ENCODE measurements at regions not wholly inside any gene's neighbourhood (a gene's known extent, or its start where the extent isn't known, plus 50 kb on each side); places are given as distances from the start of the nearest gene placed in this dataset.

- peaks cover 0 to 17% (median 4%) of the 10 kb centered on the region in 6 donors for H3K9me3 Mint-ChIP-seq
- no peak for DNase-seq
- H3K27ac Mint-ChIP-seq: no peak overlapping the region
- H3K4me1 Mint-ChIP-seq: no peaks in the 10 kb centered on the region
- no peaks in the 10 kb centered on the region for H3K27me3 Mint-ChIP-seq (ENCODE audit: low read depth in 3 of 3)
- no peaks in the 10 kb centered on the region for H3K36me3 Mint-ChIP-seq
- H3K4me3 Mint-ChIP-seq: no peak overlapping the region
Observed at GRCh38 chr3:193114431-193115340, 126.3 kb upstream of the PLAAT1 start.

- no peaks in the 10 kb centered on the region for H3K27me3 Mint-ChIP-seq (ENCODE audit: low read depth in 3 of 3)
- DNase-seq: no peak
- no peak overlapping the region for H3K27ac Mint-ChIP-seq
- no peaks in the 10 kb centered on the region for H3K4me1 Mint-ChIP-seq
- no peaks in the 10 kb centered on the region for H3K36me3 Mint-ChIP-seq
- H3K4me3 Mint-ChIP-seq: no peak overlapping the region
- H3K9me3 Mint-ChIP-seq: peaks cover 0 to 11% (median 3%) of the 10 kb centered on the region in 6 donors
Observed at GRCh38 chr3:193116871-193117270, 124.2 kb upstream of the PLAAT1 start.

GRCh38 chr3:193118907-193119306 lies 122.1 kb upstream of the PLAAT1 start:
- no peak for DNase-seq
- no peak overlapping the region for H3K27ac Mint-ChIP-seq
- H3K27me3 Mint-ChIP-seq (ENCODE audit: low read depth in 3 of 3): peaks cover 0 to 3% (median 0%) of the 10 kb centered on the region in 3 donors
- H3K36me3 Mint-ChIP-seq: no peaks in the 10 kb centered on the region
- peaks cover 0 to 12% (median 3%) of the 10 kb centered on the region in 6 donors for H3K9me3 Mint-ChIP-seq
- H3K4me1 Mint-ChIP-seq: no peaks in the 10 kb centered on the region
- H3K4me3 Mint-ChIP-seq: no peak overlapping the region

- no peak for DNase-seq
- Mint-ChIP-seq H3K36me3 (no peaks in the 10 kb centered on the region), H3K27me3 (ENCODE audit: low read depth in 3 of 3) (peaks cover 0 to 3% (median 0%) of the 10 kb centered on the region in 3 donors), H3K4me1 (no peaks in the 10 kb centered on the region), H3K4me3 (no peak overlapping the region), H3K27ac (no peak overlapping the region), H3K9me3 (peaks cover 0 to 12% (median 3%) of the 10 kb centered on the region in 6 donors)
Observed at GRCh38 chr3:193119926-193120325, 121.1 kb upstream of the PLAAT1 start.

GRCh38 chr3:193124861-193125260 lies 116.2 kb upstream of the PLAAT1 start:
- peaks cover 0 to 7% (median 0%) of the 10 kb centered on the region in 3 donors for H3K27me3 Mint-ChIP-seq (ENCODE audit: low read depth in 3 of 3)
- no peaks in the 10 kb centered on the region for H3K4me1 Mint-ChIP-seq

GRCh38 chr3:193129607-193130006 lies 111.4 kb upstream of the PLAAT1 start:
- Mint-ChIP-seq H3K9me3 (peaks cover 0 to 8% (median 3%) of the 10 kb centered on the region in 6 donors), H3K4me3 (no peak overlapping the region)

More at GRCh38 chr3:193124861-193125260, 116.2 kb upstream of the PLAAT1 start:
- H3K27ac Mint-ChIP-seq: no peak overlapping the region
- H3K4me3 Mint-ChIP-seq: no peak overlapping the region
- H3K36me3 Mint-ChIP-seq: no peaks in the 10 kb centered on the region
- H3K9me3 Mint-ChIP-seq: peaks cover 0 to 7% (median 3%) of the 10 kb centered on the region in 6 donors
- no peak for DNase-seq

GRCh38 chr3:193130576-193130975 lies 110.4 kb upstream of the PLAAT1 start:
- no peak for DNase-seq
- Mint-ChIP-seq H3K36me3 (no peaks in the 10 kb centered on the region), H3K4me1 (no peaks in the 10 kb centered on the region)

More at GRCh38 chr3:193129607-193130006, 111.4 kb upstream of the PLAAT1 start:
- Mint-ChIP-seq H3K27me3 (ENCODE audit: low read depth in 3 of 3) (peaks cover 0 to 7% (median 0%) of the 10 kb centered on the region in 3 donors), H3K27ac (no peak overlapping the region), H3K36me3 (no peaks in the 10 kb centered on the region), H3K4me1 (no peaks in the 10 kb centered on the region)
- no peak for DNase-seq

GRCh38 chr3:193132241-193132640 lies 108.8 kb upstream of the PLAAT1 start:
- Mint-ChIP-seq H3K4me1 (no peaks in the 10 kb centered on the region), H3K4me3 (no peak overlapping the region), H3K36me3 (no peaks in the 10 kb centered on the region), H3K9me3 (peaks cover 0 to 9% (median 3%) of the 10 kb centered on the region in 6 donors), H3K27ac (no peak overlapping the region), H3K27me3 (ENCODE audit: low read depth in 3 of 3) (peaks cover 0 to 4% (median 0%) of the 10 kb centered on the region in 3 donors)
- no peak for DNase-seq

More at GRCh38 chr3:193130576-193130975, 110.4 kb upstream of the PLAAT1 start:
- peaks cover 0 to 12% (median 3%) of the 10 kb centered on the region in 6 donors for H3K9me3 Mint-ChIP-seq
- H3K4me3 Mint-ChIP-seq: no peak overlapping the region
- H3K27me3 Mint-ChIP-seq (ENCODE audit: low read depth in 3 of 3): peaks cover 0 to 8% (median 0%) of the 10 kb centered on the region in 3 donors
- no peak overlapping the region for H3K27ac Mint-ChIP-seq

- Mint-ChIP-seq H3K27me3 (ENCODE audit: low read depth in 3 of 3) (peaks cover 0 to 4% (median 0%) of the 10 kb centered on the region in 3 donors), H3K9me3 (peaks cover 0 to 9% (median 3%) of the 10 kb centered on the region in 6 donors), H3K27ac (no peak overlapping the region), H3K36me3 (no peaks in the 10 kb centered on the region), H3K4me3 (no peak overlapping the region), H3K4me1 (no peaks in the 10 kb centered on the region)
- DNase-seq: no peak
Observed at GRCh38 chr3:193132964-193133363, 108.1 kb upstream of the PLAAT1 start.

GRCh38 chr3:193134856-193135255 lies 106.2 kb upstream of the PLAAT1 start:
- Mint-ChIP-seq H3K36me3 (no peaks in the 10 kb centered on the region), H3K27me3 (ENCODE audit: low read depth in 3 of 3) (peaks cover 0 to 4% (median 1%) of the 10 kb centered on the region in 3 donors), H3K4me3 (no peak overlapping the region), H3K27ac (no peak overlapping the region), H3K4me1 (no peaks in the 10 kb centered on the region), H3K9me3 (peaks cover 0 to 12% (median 4%) of the 10 kb centered on the region in 6 donors)
- DNase-seq: no peak

GRCh38 chr3:193140381-193140780 lies 100.6 kb upstream of the PLAAT1 start:
- no peak overlapping the region for H3K27ac Mint-ChIP-seq

GRCh38 chr3:193145248-193145647 lies 95.8 kb upstream of the PLAAT1 start:
- peaks cover 0 to 3% (median 2%) of the 10 kb centered on the region in 3 donors for H3K27me3 Mint-ChIP-seq (ENCODE audit: low read depth in 3 of 3)
- no peaks in the 10 kb centered on the region for H3K36me3 Mint-ChIP-seq
- no peak overlapping the region for H3K27ac Mint-ChIP-seq
- no peak overlapping the region for H3K4me3 Mint-ChIP-seq
- peaks cover 0 to 7% (median 0%) of the 10 kb centered on the region in 6 donors for H3K9me3 Mint-ChIP-seq
- DNase-seq: no peak
- H3K4me1 Mint-ChIP-seq: no peaks in the 10 kb centered on the region

More at GRCh38 chr3:193140381-193140780, 100.6 kb upstream of the PLAAT1 start:
- no peak for DNase-seq
- Mint-ChIP-seq H3K9me3 (peaks cover 0 to 21% (median 4%) of the 10 kb centered on the region in 6 donors), H3K4me1 (no peaks in the 10 kb centered on the region), H3K36me3 (no peaks in the 10 kb centered on the region), H3K4me3 (no peak overlapping the region), H3K27me3 (ENCODE audit: low read depth in 3 of 3) (peaks cover 0 to 3% (median 2%) of the 10 kb centered on the region in 3 donors)

GRCh38 chr3:193148688-193149473 lies 92.1 kb upstream of the PLAAT1 start:
- H3K4me1 Mint-ChIP-seq: no peaks in the 10 kb centered on the region
- H3K9me3 Mint-ChIP-seq: peaks cover 0 to 4% (median 0%) of the 10 kb centered on the region in 6 donors
- H3K4me3 Mint-ChIP-seq: no peak overlapping the region
- no peak for DNase-seq
- no peak overlapping the region for H3K27ac Mint-ChIP-seq
- H3K27me3 Mint-ChIP-seq (ENCODE audit: low read depth in 3 of 3): peaks cover 0 to 2% (median 0%) of the 10 kb centered on the region in 3 donors
- no peaks in the 10 kb centered on the region for H3K36me3 Mint-ChIP-seq
